Amniotic epithelial cell (primary cell): ENCODE measurements at regions not wholly inside any gene's neighbourhood (a gene's known extent, or its start where the extent isn't known, plus 50 kb on each side); places are given as distances from the start of the nearest gene placed in this dataset.
"Not testable (repeated sequence)": the region's sequence is repeated elsewhere in the genome, so short reads cannot be mapped to it uniquely, and the experiment has no call there.

Experiments
- DNase-seq: peaks from one replicate; pipeline ENCODE4 v3.0.0-alpha.2; 2010; ENCODE audit warnings: low read depth

DNA sequence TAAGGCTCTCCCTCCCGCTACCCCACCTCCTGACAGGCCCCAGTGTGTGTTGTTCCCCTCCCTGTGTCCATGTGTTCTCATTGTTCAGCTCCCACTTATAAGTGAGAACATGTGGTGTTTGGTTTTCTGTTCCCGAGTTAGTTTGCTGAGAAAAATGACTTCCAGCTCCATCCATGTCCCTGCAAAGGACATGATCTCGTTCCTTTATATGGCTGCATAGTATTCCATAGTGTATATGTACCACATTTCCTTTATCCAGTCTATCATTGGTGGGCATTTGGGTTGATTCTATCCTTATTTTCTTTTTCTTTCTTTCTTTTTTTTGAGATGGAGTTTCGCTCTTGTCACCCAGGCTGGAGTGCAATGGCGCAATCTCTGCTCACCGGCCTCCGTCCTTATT is 57.8 kb upstream of the RASSF3 start:
- DNase-seq, result not testable (repeated sequence)

DNA sequence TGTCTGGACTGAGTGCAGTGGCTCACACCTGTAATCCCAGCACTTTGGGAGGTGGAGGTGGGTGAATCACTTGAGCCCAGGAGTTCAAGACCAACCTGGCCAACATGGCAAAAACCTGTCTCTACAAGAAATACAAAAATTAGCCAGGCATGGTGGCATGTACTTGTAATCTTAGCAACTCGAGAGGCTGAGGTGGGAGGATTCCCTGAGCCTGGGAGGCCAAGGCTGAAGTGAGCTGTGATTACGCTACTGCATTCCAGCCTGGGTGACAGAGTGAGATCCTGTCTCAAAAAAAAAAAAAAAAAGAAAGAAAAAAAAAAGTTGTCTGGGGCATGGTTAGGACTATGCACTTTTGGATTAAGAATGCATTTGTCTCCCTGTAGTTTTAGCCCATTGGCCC is 56.6 kb upstream of the RASSF3 start:
- not testable (repeated sequence) for DNase-seq

DNA sequence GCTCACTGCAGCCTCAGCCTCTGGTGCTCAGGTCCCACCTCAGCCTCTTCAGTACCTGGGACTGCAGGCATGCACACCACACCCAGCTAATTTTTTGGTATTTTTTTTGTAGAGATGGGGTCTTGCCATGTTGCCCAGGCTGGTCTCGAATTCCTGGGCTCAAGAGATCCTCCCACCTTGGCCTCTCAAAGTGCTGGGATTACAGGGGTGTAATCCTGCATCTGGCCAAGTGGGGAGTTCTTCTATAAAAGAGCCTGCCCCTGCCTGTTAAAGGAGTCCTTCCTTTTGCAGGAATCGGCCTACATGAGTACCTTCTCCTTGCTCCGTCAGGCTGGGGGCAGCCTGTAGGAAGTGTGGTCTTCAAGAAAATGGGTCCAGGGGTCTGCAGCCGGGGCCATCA is 54.1 kb upstream of the RASSF3 start:
- no peak for DNase-seq

DNA sequence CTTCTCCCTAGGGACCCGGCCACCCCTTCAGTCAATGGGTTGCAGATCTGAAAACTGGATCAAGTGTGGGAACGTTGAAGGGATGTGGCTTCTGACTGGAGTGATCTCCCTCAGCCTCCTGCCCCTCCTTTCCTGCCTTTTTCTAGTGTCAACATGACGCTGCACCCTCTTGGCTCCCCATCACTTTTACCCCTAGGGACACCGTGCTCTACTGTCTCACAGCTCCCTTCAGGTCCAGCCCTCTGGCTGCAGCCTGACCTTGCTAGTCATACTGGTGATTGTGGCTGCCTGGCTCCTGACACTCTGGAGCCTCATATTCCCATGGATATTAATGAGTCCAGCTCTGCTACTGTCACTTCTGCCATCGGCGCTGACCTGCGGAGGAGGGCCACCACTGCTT is 51.5 kb upstream of the RASSF3 start:
- no peak for DNase-seq

DNA sequence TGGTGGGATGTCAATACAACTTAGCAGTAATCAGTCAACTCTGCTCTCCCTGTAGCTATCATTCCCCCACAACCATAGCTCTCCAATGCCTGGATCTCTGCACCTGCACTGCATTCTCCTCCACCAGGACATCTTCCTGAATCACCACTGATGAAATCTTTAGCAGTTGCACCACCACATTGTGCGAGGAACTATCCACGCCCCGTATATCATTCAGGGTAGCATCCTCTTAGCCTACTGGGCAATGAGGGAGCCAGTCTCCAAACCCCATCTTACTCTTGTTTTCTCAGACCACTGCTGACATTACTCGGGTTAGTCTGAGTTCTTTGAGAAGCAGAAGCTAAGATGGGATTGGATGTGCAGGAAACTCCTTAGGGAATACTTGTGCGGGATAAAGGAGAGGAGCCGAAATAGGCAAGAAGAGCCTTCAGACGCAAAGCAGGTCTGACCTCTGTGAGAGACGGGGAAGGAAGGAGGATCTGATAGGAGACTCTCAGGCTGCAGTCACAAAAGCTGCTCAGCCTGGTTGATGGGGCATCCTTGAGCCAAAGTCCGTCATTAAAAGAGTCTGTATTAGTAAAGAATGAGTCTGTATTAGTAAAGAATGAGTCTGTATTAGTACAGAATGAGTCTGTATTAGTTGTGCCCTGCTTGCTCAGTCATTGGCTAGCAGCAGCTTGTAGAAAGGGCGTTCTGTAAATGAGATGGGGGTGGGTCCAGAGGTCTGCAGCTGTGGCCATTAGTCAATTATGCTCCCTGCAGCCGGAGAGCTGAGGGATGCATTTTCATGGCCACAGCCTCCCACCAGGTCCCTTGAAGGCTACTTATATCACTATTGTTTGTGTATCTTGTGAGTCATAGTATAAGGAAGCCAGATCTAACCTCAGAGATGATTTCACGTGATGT is 49.6 kb upstream of the RASSF3 start:
- peak; percentile 96 for DNase-seq
